MM.1S (cell line): ENCODE measurements at regions not wholly inside any gene's neighbourhood (a gene's known extent, or its start where the extent isn't known, plus 50 kb on each side); places are given as distances from the start of the nearest gene placed in this dataset.
A peak's percentile ranks its signal among the peaks of the same experiment; 100 is the strongest.

Source experiments
- DNase-seq: peaks from one replicate; pipeline ENCODE4 v3.0.0-alpha.2; 2015
- H2AFZ ChIP-seq: fragments of 300-600 bp; sonication (generic); 2 replicates; pipeline ENCODE4 v1.6.0; 2016; ENCODE audit warnings: antibody characterized with exemption, low read length
- H3F3A ChIP-seq: fragments of 300-600 bp; sonication (generic); 2 replicates; pipeline ENCODE4 v1.6.1; 2016; ENCODE audit warnings: mild to moderate bottlenecking, antibody characterized with exemption, low read length, moderate library complexity, mixed read lengths; ENCODE audit not compliant: insufficient read depth
- H3K27ac ChIP-seq: fragments of 300-600 bp; sonication (generic); 2 replicates; pipeline ENCODE4 v1.5.1; 2016; ENCODE audit warnings: mild to moderate bottlenecking, low read length
- H3K27me3 ChIP-seq: fragments of 300-600 bp; sonication (generic); replicated peaks from 2 replicates; pipeline ENCODE4 v1.6.0; 2016; ENCODE audit warnings: low read length; ENCODE audit not compliant: insufficient read depth
- H3K36me3 ChIP-seq: fragments of 300-600 bp; sonication (generic); replicated peaks from 2 replicates; pipeline ENCODE4 v1.6.1; 2016; ENCODE audit warnings: mild to moderate bottlenecking, low read length, mixed read lengths; ENCODE audit not compliant: insufficient read depth
- H3K4me1 ChIP-seq: fragments of 300-600 bp; sonication (generic); 2 replicates; pipeline ENCODE4 v1.6.1; 2016; ENCODE audit warnings: low read length, mixed read lengths
- H3K4me2 ChIP-seq: fragments of 300-600 bp; sonication (generic); 2 replicates; pipeline ENCODE4 v1.6.0; 2016; ENCODE audit warnings: low read depth, low read length
- H3K4me3 ChIP-seq: fragments of 300-600 bp; sonication (generic); 2 replicates; pipeline ENCODE4 v1.5.1; 2016; ENCODE audit warnings: low read length, mixed read lengths
- H3K79me2 ChIP-seq: fragments of 300-600 bp; sonication (generic); 2 replicates; pipeline ENCODE4 v1.6.1; 2016; ENCODE audit warnings: mixed run types, low read length, mixed read lengths
- H3K9ac ChIP-seq: fragments of 300-600 bp; sonication (generic); 2 replicates; pipeline ENCODE4 v1.6.1; 2016; ENCODE audit warnings: low read length, mixed read lengths
- H3K9me2 ChIP-seq: fragments of 300-600 bp; sonication (generic); replicated peaks from 2 replicates; pipeline ENCODE4 v1.6.1; 2016; ENCODE audit warnings: mild to moderate bottlenecking, low read length, mixed read lengths; ENCODE audit not compliant: insufficient read depth
- H3K9me3 ChIP-seq: fragments of 300-600 bp; sonication (generic); replicated peaks from 2 replicates; pipeline ENCODE4 v1.6.1; 2016; ENCODE audit warnings: mild to moderate bottlenecking, low read length, mixed read lengths; ENCODE audit not compliant: insufficient read depth
- H4K20me1 ChIP-seq: fragments of 300-600 bp; sonication (generic); 2 replicates; pipeline ENCODE4 v1.6.1; 2016; ENCODE audit warnings: mild to moderate bottlenecking, low read length, moderate library complexity, mixed read lengths; ENCODE audit not compliant: insufficient read depth
- EZH2 ChIP-seq: fragments of 300-600 bp; sonication (generic); optimal IDR thresholded peaks from 2 replicates; pipeline ENCODE3; 2017; ENCODE audit warnings: low read depth, mild to moderate bottlenecking, antibody characterized with exemption, low read length, mixed read lengths
- EZH2phosphoT487 ChIP-seq: fragments of 300-600 bp; sonication (generic); IDR thresholded peaks from 2 replicates; pipeline ENCODE4 v1.6.1; 2018; ENCODE audit warnings: antibody characterized with exemption, low read length
- TF ChIP-seq, protein P1 (sequence below): fragments of 300-600 bp; sonication (generic); IDR thresholded peaks from 2 replicates; pipeline ENCODE4 v1.5.1; 2016; ENCODE audit warnings: antibody characterized with exemption, low read length, mixed read lengths

DNA sequence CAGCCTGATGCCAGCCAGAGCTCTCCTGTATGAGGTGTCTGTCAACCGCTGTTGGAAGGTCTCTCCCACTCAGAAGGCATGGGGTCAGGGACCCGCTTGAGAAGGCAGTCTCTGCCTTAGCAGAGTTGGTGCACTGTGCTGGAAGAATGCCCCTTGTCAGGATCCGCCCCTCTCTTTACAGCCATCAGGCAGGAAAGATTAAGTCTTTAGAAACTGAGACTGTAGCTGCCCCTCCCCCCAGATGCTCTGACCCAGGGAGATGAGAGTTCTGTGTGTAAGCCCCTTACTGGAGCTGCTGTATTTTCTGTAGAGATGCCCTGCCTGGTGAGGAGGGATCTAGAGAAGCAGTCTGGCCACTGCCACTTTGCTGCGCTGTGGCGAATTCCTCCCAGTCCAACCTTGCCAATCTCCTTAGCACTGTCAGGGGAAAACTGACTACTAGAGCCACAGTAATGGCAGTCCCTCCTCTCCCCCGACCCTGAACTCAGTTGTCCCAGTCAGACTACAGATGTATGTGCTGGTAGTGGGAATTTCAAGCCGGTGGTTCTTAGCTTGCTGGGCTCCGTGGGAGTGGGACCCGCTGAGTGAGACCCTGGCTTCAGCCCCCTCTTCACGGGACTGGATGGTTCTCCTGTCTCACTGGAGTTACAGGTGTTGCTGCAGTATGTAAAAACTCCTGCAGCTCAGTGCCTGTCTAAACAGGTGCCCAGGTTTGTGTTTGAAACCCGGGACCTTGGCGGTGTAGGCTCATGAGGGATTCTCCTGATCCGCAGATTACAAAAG is 285.5 kb upstream of the ZWINT start:
- Histone ChIP-seq H3K79me2 (no peaks in the 10 kb centered on the region), H3K27me3 (no peaks in the 10 kb centered on the region), H2AFZ (no peak overlapping the region), H3K27ac (no peak overlapping the region), H3K9me3 (no peaks in the 10 kb centered on the region), H4K20me1 (no peaks in the 10 kb centered on the region), H3K9ac (no peak overlapping the region), H3F3A (no peaks in the 10 kb centered on the region), H3K4me3 (no peak overlapping the region), H3K4me2 (no peak overlapping the region), H3K36me3 (no peaks in the 10 kb centered on the region), H3K9me2 (no peaks in the 10 kb centered on the region), H3K4me1 (no peaks in the 10 kb centered on the region)
- no peak for TF ChIP-seq EZH2phosphoT487
- TF ChIP-seq, protein P1, sequence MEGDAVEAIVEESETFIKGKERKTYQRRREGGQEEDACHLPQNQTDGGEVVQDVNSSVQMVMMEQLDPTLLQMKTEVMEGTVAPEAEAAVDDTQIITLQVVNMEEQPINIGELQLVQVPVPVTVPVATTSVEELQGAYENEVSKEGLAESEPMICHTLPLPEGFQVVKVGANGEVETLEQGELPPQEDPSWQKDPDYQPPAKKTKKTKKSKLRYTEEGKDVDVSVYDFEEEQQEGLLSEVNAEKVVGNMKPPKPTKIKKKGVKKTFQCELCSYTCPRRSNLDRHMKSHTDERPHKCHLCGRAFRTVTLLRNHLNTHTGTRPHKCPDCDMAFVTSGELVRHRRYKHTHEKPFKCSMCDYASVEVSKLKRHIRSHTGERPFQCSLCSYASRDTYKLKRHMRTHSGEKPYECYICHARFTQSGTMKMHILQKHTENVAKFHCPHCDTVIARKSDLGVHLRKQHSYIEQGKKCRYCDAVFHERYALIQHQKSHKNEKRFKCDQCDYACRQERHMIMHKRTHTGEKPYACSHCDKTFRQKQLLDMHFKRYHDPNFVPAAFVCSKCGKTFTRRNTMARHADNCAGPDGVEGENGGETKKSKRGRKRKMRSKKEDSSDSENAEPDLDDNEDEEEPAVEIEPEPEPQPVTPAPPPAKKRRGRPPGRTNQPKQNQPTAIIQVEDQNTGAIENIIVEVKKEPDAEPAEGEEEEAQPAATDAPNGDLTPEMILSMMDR = no peak
- no peak for TF ChIP-seq EZH2
- DNase-seq = no peak

DNA sequence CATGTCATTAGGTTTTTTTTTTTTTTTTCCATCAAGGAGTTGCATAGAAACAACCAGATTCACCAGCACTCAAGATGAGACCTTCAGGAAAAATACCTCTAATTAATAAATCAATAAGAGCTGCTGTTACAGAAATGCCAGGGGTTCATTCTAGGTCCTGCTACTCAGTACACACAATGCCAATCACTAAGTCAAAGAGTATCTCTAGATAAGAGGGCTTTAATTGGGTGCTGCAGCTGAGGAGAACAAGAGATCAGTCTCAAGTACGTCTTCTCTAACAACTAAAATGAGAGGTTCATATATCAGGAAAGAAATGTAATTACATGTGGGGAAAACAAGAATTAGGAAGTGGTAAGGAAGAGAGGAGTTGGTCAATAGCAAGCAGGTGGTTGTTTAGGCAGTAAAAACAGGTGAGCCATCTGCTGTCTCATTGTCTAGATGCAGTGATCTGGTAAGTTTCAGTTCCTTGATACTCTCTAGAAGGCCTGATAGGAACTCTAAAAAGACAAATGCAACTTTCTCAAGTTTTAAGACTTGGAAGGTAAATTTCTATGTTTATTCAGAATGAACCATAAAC is 272.9 kb upstream of the ZWINT start:
- Histone ChIP-seq H2AFZ (no peak overlapping the region; the same call in 1 of the 2 replicates), H3K4me3 (no peak overlapping the region), H3K36me3 (no peaks in the 10 kb centered on the region), H4K20me1 (no peaks in the 10 kb centered on the region), H3K9me2 (no peaks in the 10 kb centered on the region), H3K27me3 (no peaks in the 10 kb centered on the region), H3K4me1 (peaks cover 19% of the 10 kb centered on the region), H3F3A (peaks cover 6% of the 10 kb centered on the region; the same call in 1 of the 2 replicates), H3K79me2 (no peaks in the 10 kb centered on the region), H3K9ac (no peak overlapping the region), H3K27ac (peak overlapping the region; percentile 58; the same call in 1 of the 2 replicates), H3K9me3 (no peaks in the 10 kb centered on the region), H3K4me2 (peak overlapping the region; percentile 31)
- no peak for TF ChIP-seq EZH2
- no peak for TF ChIP-seq EZH2phosphoT487
- TF ChIP-seq, protein P1 = no peak
- DNase-seq = peak; percentile 80

DNA sequence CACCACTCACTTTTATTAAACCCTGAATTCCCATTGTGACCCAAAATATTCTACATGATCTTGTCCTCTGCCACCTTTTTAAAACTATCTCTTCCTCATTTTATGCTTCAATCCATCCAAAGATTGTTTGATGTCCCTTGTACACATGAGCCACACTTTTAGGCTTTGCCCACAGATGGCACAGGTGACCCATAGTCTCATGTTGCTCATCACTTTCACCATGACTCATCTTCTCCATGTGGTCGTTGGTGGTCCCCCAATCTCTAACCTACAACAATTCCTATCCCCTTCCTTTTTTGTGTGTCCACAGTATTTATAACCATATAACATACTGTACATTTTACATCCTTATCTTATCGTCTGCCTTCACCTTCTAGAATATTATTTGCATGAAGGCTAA is 271.5 kb upstream of the ZWINT start:
- peaks cover 6% of the 10 kb centered on the region; the same call in 1 of the 2 replicates for H3F3A ChIP-seq
- no peaks in the 10 kb centered on the region for H4K20me1 ChIP-seq
- no peak overlapping the region for H3K27ac ChIP-seq
- no peak overlapping the region for H3K4me3 ChIP-seq
- no peaks in the 10 kb centered on the region for H3K9me2 ChIP-seq
- no peaks in the 10 kb centered on the region for H3K9me3 ChIP-seq
- H3K79me2 ChIP-seq = no peaks in the 10 kb centered on the region
- DNase-seq = no peak
- no peak overlapping the region for H2AFZ ChIP-seq
- no peak overlapping the region for H3K9ac ChIP-seq
- H3K4me1 ChIP-seq = peaks cover 19% of the 10 kb centered on the region
- no peak overlapping the region for H3K4me2 ChIP-seq
- TF ChIP-seq EZH2 (no peak), EZH2phosphoT487 (no peak)
- TF ChIP-seq, protein P1 = no peak
- H3K36me3 ChIP-seq = no peaks in the 10 kb centered on the region
- no peaks in the 10 kb centered on the region for H3K27me3 ChIP-seq
